ENCODE measurements at regions not wholly inside any gene's neighbourhood (a gene's known extent, or its start where the extent isn't known, plus 50 kb on each side); places are given as distances from the start of the nearest gene placed in this dataset.

GRCh38 chr4:149901128-149901527 lies 85.5 kb upstream of the IQCM start:
- H3K9me1 ChIP-seq (ENCODE audit: control insufficient read depth, insufficient read depth, low read length): no peaks in the 10 kb centered on the region
- BruUV-seq (replicated peaks): no TSS peak
- no peak overlapping the region for H3K4me2 ChIP-seq (ENCODE audit: insufficient read depth, low read length)
- in situ Hi-C loops (cut with MboI) (no loop called here), intact Hi-C loops (cut with micrococcal nuclease) (no loop called here)
- TF ChIP-seq ZNF699 (CRISPR knock-in tag; IDR thresholded peaks at IDR 0.05; ENCODE audit: insufficient replicate concordance) (no peak), SREBF2 (CRISPR knock-in tag; IDR thresholded peaks at IDR 0.05) (no peak), NR2C1 (IDR thresholded peaks at IDR 0.05) (no peak), NR2C1 (tag; IDR thresholded peaks at IDR 0.05) (no peak), CREB1 (IDR thresholded peaks at IDR 0.05) (no peak), CREB1 (CRISPR knock-in tag; IDR thresholded peaks at IDR 0.05) (no peak), ZBTB8A (IDR thresholded peaks at IDR 0.05; ENCODE audit: partially characterized antibody) (no peak), ZNF696 (CRISPR knock-in tag; conservative IDR thresholded peaks at IDR 0.05) (no peak), BMI1 (IDR thresholded peaks at IDR 0.05; ENCODE audit: low read length) (no peak)
- no peak overlapping the region for H3K9ac ChIP-seq (ENCODE audit: insufficient read depth in 1 of 2, low read depth in 2 of 2, low read length in 2 of 2)
- WGBS (ENCODE audit: insufficient coverage, low coverage, missing lambda C conversion rate): 0% methylated on average over 5 of the region's 5 CpGs
- no peaks in the 10 kb centered on the region for H4K20me1 ChIP-seq (replicated peaks; ENCODE audit: control insufficient read depth, insufficient read depth, low read length)
- no peaks in the 10 kb centered on the region for H3K79me2 ChIP-seq (ENCODE audit: control insufficient read depth, insufficient read depth, low read length)
- H2AFZ ChIP-seq (ENCODE audit: low read depth, low read length): no peak overlapping the region
- H3K27ac ChIP-seq (ENCODE audit: extremely low read depth, low read depth, low read length): no peak overlapping the region
- no peak for DNase-seq (ENCODE audit: extremely low read depth in 1 of 4, low spot score in 3 of 4)
- POLR2A ChIA-PET: no interaction called here
- CTCF ChIA-PET (ENCODE audit: low intra/inter-chr PET ratio): no interaction called here
- no peaks in the 10 kb centered on the region for H3K4me1 ChIP-seq (replicated peaks in 1 of 2; ENCODE audit: control insufficient read depth in 2 of 2, insufficient read depth in 2 of 2, low read length in 2 of 2)
- no peaks in the 10 kb centered on the region for H3K9me3 ChIP-seq (replicated peaks; ENCODE audit: control insufficient read depth, insufficient read depth, low read depth, low read length)
- no peak for FAIRE-seq
- H3K4me3 ChIP-seq: no peak overlapping the region
- no peaks in the 10 kb centered on the region for H3K27me3 ChIP-seq (ENCODE audit: control insufficient read depth in 2 of 2, insufficient read depth in 2 of 2, low read length in 2 of 2)
- no peak for ATAC-seq
- no peaks in the 10 kb centered on the region for H3K36me3 ChIP-seq (ENCODE audit: control insufficient read depth, insufficient read depth, low read length)

GRCh38 chr4:149902242-149902641 lies 86.6 kb upstream of the IQCM start:
- H3K27ac ChIP-seq (ENCODE audit: extremely low read depth, low read depth, low read length): no peak overlapping the region
- H3K4me2 ChIP-seq (ENCODE audit: insufficient read depth, low read length): no peak overlapping the region
- no TSS peak for BruUV-seq (replicated peaks)
- no peak overlapping the region for H3K9ac ChIP-seq (ENCODE audit: insufficient read depth in 1 of 2, low read depth in 2 of 2, low read length in 2 of 2)
- TF ChIP-seq FOXJ2 (tag; IDR thresholded peaks at IDR 0.05) (no peak), IRF1 (CRISPR knock-in tag; IDR thresholded peaks at IDR 0.05; ENCODE audit: borderline replicate concordance) (no peak), CHD1 (IDR thresholded peaks at IDR 0.05; ENCODE audit: low read length) (no peak), FOXO4 (CRISPR knock-in tag; IDR thresholded peaks at IDR 0.05) (no peak), BRF1 (IDR thresholded peaks at IDR 0.05; ENCODE audit: borderline replicate concordance, extremely low read depth, insufficient read length) (no peak)
- POLR2A ChIA-PET: no interaction called here
- FAIRE-seq: no peak
- DNase-seq (ENCODE audit: extremely low read depth in 1 of 4, low spot score in 3 of 4): no peak
- CTCF ChIA-PET (ENCODE audit: low intra/inter-chr PET ratio): no interaction called here
- no peaks in the 10 kb centered on the region for H3K4me1 ChIP-seq (replicated peaks in 1 of 2; ENCODE audit: control insufficient read depth in 2 of 2, insufficient read depth in 2 of 2, low read length in 2 of 2)
- no peaks in the 10 kb centered on the region for H4K20me1 ChIP-seq (replicated peaks; ENCODE audit: control insufficient read depth, insufficient read depth, low read length)
- no peak for ATAC-seq
- no peak overlapping the region for H2AFZ ChIP-seq (ENCODE audit: low read depth, low read length)
- intact Hi-C loops (cut with micrococcal nuclease) (no loop called here), in situ Hi-C loops (cut with MboI) (no loop called here)
- no peaks in the 10 kb centered on the region for H3K27me3 ChIP-seq (ENCODE audit: control insufficient read depth in 2 of 2, insufficient read depth in 2 of 2, low read length in 2 of 2)
- no peaks in the 10 kb centered on the region for H3K79me2 ChIP-seq (ENCODE audit: control insufficient read depth, insufficient read depth, low read length)
- 0% methylated on average over 2 of the region's 2 CpGs for WGBS (ENCODE audit: insufficient coverage, low coverage, missing lambda C conversion rate)
- no peaks in the 10 kb centered on the region for H3K9me1 ChIP-seq (ENCODE audit: control insufficient read depth, insufficient read depth, low read length)
- no peaks in the 10 kb centered on the region for H3K9me3 ChIP-seq (replicated peaks; ENCODE audit: control insufficient read depth, insufficient read depth, low read depth, low read length)
- no peak overlapping the region for H3K4me3 ChIP-seq
- no peaks in the 10 kb centered on the region for H3K36me3 ChIP-seq (ENCODE audit: control insufficient read depth, insufficient read depth, low read length)

All from K562 (cell line).